Chondrocyte (in vitro differentiated cells): ENCODE measurements at regions not wholly inside any gene's neighbourhood (a gene's known extent, or its start where the extent isn't known, plus 50 kb on each side); places are given as distances from the start of the nearest gene placed in this dataset.

Source experiments
- DNase-seq: peaks from one replicate; pipeline ENCODE4 v3.0.0; 2021; ENCODE audit warnings: mixed read lengths, low spot score
- H3K27ac Mint-ChIP-seq: one replicate; pipeline ENCODE4 v1.8.0; 2021; ENCODE audit warnings: mild to moderate bottlenecking, moderate library complexity, mixed read lengths; ENCODE audit not compliant: unreplicated experiment
- H3K27me3 Mint-ChIP-seq: 2 replicates; pipeline ENCODE4 v1.8.0; 2021; ENCODE audit warnings: low read depth, mixed read lengths
- H3K36me3 Mint-ChIP-seq: 2 replicates; pipeline ENCODE4 v1.8.0; 2021; ENCODE audit warnings: low read depth, mixed read lengths
- H3K4me1 Mint-ChIP-seq: 2 replicates; pipeline ENCODE4 v1.8.0; 2021; ENCODE audit warnings: low read depth, mild to moderate bottlenecking, mixed read lengths
- H3K4me3 Mint-ChIP-seq: one replicate; pipeline ENCODE4 v1.8.0; 2021; ENCODE audit warnings: mild to moderate bottlenecking, moderate library complexity, mixed read lengths; ENCODE audit not compliant: unreplicated experiment
- H3K9me3 Mint-ChIP-seq: 2 replicates; pipeline ENCODE4 v1.8.0; 2021; ENCODE audit warnings: low read depth, mixed read lengths
- TF ChIP-seq, protein P1 (sequence below): fragments of 200-600 bp; sonication (generic); IDR thresholded peaks from 2 replicates; pipeline ENCODE4 v1.5.0; 2021; ENCODE audit warnings: antibody characterized with exemption, mild to moderate bottlenecking, moderate library complexity

GRCh38 chr2:78940998-78941397, 84.5 kb upstream of the REG3G start:
- Mint-ChIP-seq H3K27me3 (peaks cover 1% of the 10 kb centered on the region), H3K9me3 (no peaks in the 10 kb centered on the region), H3K4me1 (no peaks in the 10 kb centered on the region), H3K36me3 (no peaks in the 10 kb centered on the region), H3K27ac (no peak overlapping the region), H3K4me3 (no peak overlapping the region)
- TF ChIP-seq, protein P1, sequence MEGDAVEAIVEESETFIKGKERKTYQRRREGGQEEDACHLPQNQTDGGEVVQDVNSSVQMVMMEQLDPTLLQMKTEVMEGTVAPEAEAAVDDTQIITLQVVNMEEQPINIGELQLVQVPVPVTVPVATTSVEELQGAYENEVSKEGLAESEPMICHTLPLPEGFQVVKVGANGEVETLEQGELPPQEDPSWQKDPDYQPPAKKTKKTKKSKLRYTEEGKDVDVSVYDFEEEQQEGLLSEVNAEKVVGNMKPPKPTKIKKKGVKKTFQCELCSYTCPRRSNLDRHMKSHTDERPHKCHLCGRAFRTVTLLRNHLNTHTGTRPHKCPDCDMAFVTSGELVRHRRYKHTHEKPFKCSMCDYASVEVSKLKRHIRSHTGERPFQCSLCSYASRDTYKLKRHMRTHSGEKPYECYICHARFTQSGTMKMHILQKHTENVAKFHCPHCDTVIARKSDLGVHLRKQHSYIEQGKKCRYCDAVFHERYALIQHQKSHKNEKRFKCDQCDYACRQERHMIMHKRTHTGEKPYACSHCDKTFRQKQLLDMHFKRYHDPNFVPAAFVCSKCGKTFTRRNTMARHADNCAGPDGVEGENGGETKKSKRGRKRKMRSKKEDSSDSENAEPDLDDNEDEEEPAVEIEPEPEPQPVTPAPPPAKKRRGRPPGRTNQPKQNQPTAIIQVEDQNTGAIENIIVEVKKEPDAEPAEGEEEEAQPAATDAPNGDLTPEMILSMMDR, result no peak
- DNase-seq, result no peak

DNA sequence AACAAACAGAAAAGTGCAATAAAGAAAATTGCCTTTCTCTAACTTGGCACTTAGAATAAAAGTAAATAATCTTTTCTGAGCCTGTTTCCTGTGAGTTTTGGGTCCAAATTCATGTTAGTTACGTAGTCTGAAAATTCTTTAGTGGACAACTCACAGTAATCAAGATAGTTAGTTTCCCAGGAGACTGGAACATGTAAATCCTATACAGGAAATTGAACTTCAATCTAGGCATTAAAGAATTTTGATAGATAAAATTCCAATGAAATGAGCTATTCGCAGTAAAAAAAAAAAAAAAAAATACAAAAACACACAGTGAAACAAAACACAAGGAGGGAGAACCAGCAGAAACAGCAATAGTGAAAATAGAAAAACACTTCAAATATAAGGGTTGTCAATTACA, 83.8 kb upstream of the REG3G start:
- TF ChIP-seq, protein P1, result no peak
- DNase-seq, result no peak
- no peak overlapping the region for H3K4me3 Mint-ChIP-seq
- H3K27ac Mint-ChIP-seq, result no peak overlapping the region
- no peaks in the 10 kb centered on the region for H3K4me1 Mint-ChIP-seq
- peaks cover 2% of the 10 kb centered on the region for H3K9me3 Mint-ChIP-seq
- H3K36me3 Mint-ChIP-seq, result no peaks in the 10 kb centered on the region
- peaks cover 1% of the 10 kb centered on the region for H3K27me3 Mint-ChIP-seq

- DNase-seq, result no peak
- H3K4me1 Mint-ChIP-seq, result no peaks in the 10 kb centered on the region
- H3K27ac Mint-ChIP-seq, result no peak overlapping the region
- H3K9me3 Mint-ChIP-seq, result no peaks in the 10 kb centered on the region
- H3K27me3 Mint-ChIP-seq, result peaks cover 13% of the 10 kb centered on the region
- TF ChIP-seq, protein P1, result no peak
- no peaks in the 10 kb centered on the region for H3K36me3 Mint-ChIP-seq
- H3K4me3 Mint-ChIP-seq, result no peak overlapping the region
Observed at GRCh38 chr2:78963881-78964280, 61.6 kb upstream of the REG3G start.

DNA sequence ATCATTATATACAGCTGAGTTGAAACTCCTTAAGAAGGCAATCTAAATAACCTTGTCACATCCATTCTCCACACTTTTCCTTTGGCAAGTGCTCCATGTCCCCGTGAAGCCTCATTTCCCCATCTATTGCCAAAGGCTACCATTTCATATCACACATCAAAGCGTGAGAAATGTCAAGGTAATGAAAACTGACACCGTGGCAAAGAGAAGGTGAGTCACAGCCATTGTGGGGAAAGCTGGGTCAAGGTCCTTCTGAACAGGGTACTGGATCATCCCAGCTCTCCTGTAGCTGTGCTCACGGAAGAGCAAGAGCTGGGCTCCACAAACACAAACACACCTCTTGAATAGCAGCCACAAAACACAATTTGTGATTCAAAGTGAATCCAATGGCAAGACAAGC, 58.2 kb upstream of the REG3G start:
- no peaks in the 10 kb centered on the region for H3K9me3 Mint-ChIP-seq
- H3K27ac Mint-ChIP-seq, result no peak overlapping the region
- DNase-seq, result no peak
- TF ChIP-seq, protein P1, result no peak
- H3K4me3 Mint-ChIP-seq, result no peak overlapping the region
- no peaks in the 10 kb centered on the region for H3K36me3 Mint-ChIP-seq
- no peaks in the 10 kb centered on the region for H3K4me1 Mint-ChIP-seq
- peaks cover 13% of the 10 kb centered on the region for H3K27me3 Mint-ChIP-seq

DNA sequence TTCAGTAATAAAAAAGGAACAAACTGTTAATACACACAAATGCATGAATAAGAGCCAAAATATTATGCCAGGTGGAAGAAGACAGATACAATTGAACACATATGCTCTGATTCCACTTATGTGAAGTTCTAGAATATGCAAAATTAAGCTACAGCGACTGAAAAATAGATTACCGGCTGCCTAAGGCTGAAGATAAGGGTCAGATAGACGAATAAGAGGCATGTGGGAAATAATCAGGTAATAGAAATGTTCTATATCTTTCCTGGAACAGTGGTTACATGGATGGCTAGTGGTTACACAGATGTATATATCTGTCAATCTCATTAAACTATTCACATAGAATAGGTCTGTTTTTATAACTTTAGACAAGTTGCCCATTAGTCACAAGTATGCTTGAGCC, 51.9 kb upstream of the REG3G start:
- Mint-ChIP-seq H3K4me3 (no peak overlapping the region), H3K9me3 (no peaks in the 10 kb centered on the region), H3K27me3 (peaks cover 17% of the 10 kb centered on the region), H3K4me1 (no peaks in the 10 kb centered on the region), H3K36me3 (no peaks in the 10 kb centered on the region), H3K27ac (no peak overlapping the region)
- no peak for DNase-seq
- TF ChIP-seq, protein P1, result no peak
